ENCODE measurements at regions not wholly inside any gene's neighbourhood (a gene's known extent, or its start where the extent isn't known, plus 50 kb on each side); places are given as distances from the start of the nearest gene placed in this dataset.

GRCh38 chr1:199859491-199859933, 168.0 kb upstream of the NR5A2 start:
- DNase-seq (ENCODE audit: low spot score): no peak
- H3K27ac ChIP-seq: no peak overlapping the region

GRCh38 chr1:199861020-199861795, 166.3 kb upstream of the NR5A2 start:
- peaks cover 6% of the 10 kb centered on the region for H3K4me1 ChIP-seq
- no peak for DNase-seq (ENCODE audit: low spot score)
- no peaks in the 10 kb centered on the region for H3K27me3 Mint-ChIP-seq (ENCODE audit: insufficient read depth, low read depth)
- H2AFZ ChIP-seq (replicated peaks): no peak overlapping the region
- H3K4me3 Mint-ChIP-seq: no peak overlapping the region
- no peaks in the 10 kb centered on the region for H3K79me2 ChIP-seq (ENCODE audit: low read depth)
- no peaks in the 10 kb centered on the region for H3K36me3 Mint-ChIP-seq
- H3K4me3 ChIP-seq: no peak overlapping the region
- no peaks in the 10 kb centered on the region for H3F3A ChIP-seq (ENCODE audit: low read depth)
- no peaks in the 10 kb centered on the region for H3K4me1 Mint-ChIP-seq
- no peak overlapping the region for H3K9ac ChIP-seq
- H3K4me2 ChIP-seq: no peak overlapping the region
- no peaks in the 10 kb centered on the region for H3K36me3 ChIP-seq
- H3K27ac ChIP-seq: no peak overlapping the region
- no peak for TF ChIP-seq EZH2 (IDR thresholded peaks at IDR 0.05)
- no peak for TF ChIP-seq EZH2phosphoT487 (IDR thresholded peaks at IDR 0.05)
- no peak for TF ChIP-seq CTCF (IDR thresholded peaks at IDR 0.05)
- no peaks in the 10 kb centered on the region for H3K9me3 ChIP-seq (ENCODE audit: low read depth)
- H3K9me3 Mint-ChIP-seq: no peaks in the 10 kb centered on the region
- no peak overlapping the region for H3K27ac Mint-ChIP-seq
- no peaks in the 10 kb centered on the region for H4K20me1 ChIP-seq (ENCODE audit: low read depth)
- H3K27me3 ChIP-seq: no peaks in the 10 kb centered on the region

More at GRCh38 chr1:199859491-199859933, 168.0 kb upstream of the NR5A2 start:
- no peaks in the 10 kb centered on the region for H3K9me3 ChIP-seq (ENCODE audit: low read depth)
- no peak overlapping the region for H2AFZ ChIP-seq (replicated peaks)
- no peaks in the 10 kb centered on the region for H4K20me1 ChIP-seq (ENCODE audit: low read depth)
- H3K4me1 ChIP-seq: no peaks in the 10 kb centered on the region
- H3K27me3 Mint-ChIP-seq (ENCODE audit: insufficient read depth, low read depth): no peaks in the 10 kb centered on the region
- H3K79me2 ChIP-seq (ENCODE audit: low read depth): no peaks in the 10 kb centered on the region
- no peaks in the 10 kb centered on the region for H3K36me3 Mint-ChIP-seq
- no peaks in the 10 kb centered on the region for H3F3A ChIP-seq (ENCODE audit: low read depth)
- no peak overlapping the region for H3K4me2 ChIP-seq
- H3K9me3 Mint-ChIP-seq: no peaks in the 10 kb centered on the region
- peaks cover 4% of the 10 kb centered on the region for H3K4me1 Mint-ChIP-seq
- no peak for TF ChIP-seq EZH2 (IDR thresholded peaks at IDR 0.05)
- TF ChIP-seq EZH2phosphoT487 (IDR thresholded peaks at IDR 0.05): no peak
- TF ChIP-seq CTCF (IDR thresholded peaks at IDR 0.05): no peak
- no peak overlapping the region for H3K9ac ChIP-seq
- H3K4me3 ChIP-seq: no peak overlapping the region
- H3K27ac Mint-ChIP-seq: no peak overlapping the region
- no peak overlapping the region for H3K4me3 Mint-ChIP-seq
- H3K36me3 ChIP-seq: no peaks in the 10 kb centered on the region
- no peaks in the 10 kb centered on the region for H3K27me3 ChIP-seq

GRCh38 chr1:199862047-199862446, 165.5 kb upstream of the NR5A2 start:
- TF ChIP-seq CTCF (IDR thresholded peaks at IDR 0.05) (no peak), EZH2 (IDR thresholded peaks at IDR 0.05) (no peak), EZH2phosphoT487 (IDR thresholded peaks at IDR 0.05) (no peak)
- Histone ChIP-seq H3K4me2 (no peak overlapping the region), H3K27ac (no peak overlapping the region), H3F3A (ENCODE audit: low read depth) (no peaks in the 10 kb centered on the region), H3K9me3 (ENCODE audit: low read depth) (no peaks in the 10 kb centered on the region), H3K4me1 (peaks cover 7% of the 10 kb centered on the region), H3K36me3 (no peaks in the 10 kb centered on the region), H3K27me3 (no peaks in the 10 kb centered on the region), H2AFZ (replicated peaks) (no peak overlapping the region), H3K79me2 (ENCODE audit: low read depth) (no peaks in the 10 kb centered on the region), H3K9ac (no peak overlapping the region), H3K4me3 (no peak overlapping the region), H4K20me1 (ENCODE audit: low read depth) (no peaks in the 10 kb centered on the region)
- no peaks in the 10 kb centered on the region for H3K9me3 Mint-ChIP-seq
- no peak overlapping the region for H3K4me3 Mint-ChIP-seq
- H3K27ac Mint-ChIP-seq: no peak overlapping the region
- DNase-seq (ENCODE audit: low spot score): no peak
- no peaks in the 10 kb centered on the region for H3K36me3 Mint-ChIP-seq
- peaks cover 4% of the 10 kb centered on the region for H3K4me1 Mint-ChIP-seq
- H3K27me3 Mint-ChIP-seq (ENCODE audit: insufficient read depth, low read depth): no peaks in the 10 kb centered on the region

Data from neural progenitor cell (in vitro differentiated cells).